CD14-positive monocyte (primary cell): ENCODE measurements at regions not wholly inside any gene's neighbourhood (a gene's known extent, or its start where the extent isn't known, plus 50 kb on each side); places are given as distances from the start of the nearest gene placed in this dataset.

ENCODE experiments used
- DNase-seq, 3 donors: peaks; one replicate each; pipeline ENCODE4 v3.0.0-alpha.2; 2011 to 2022
- H2AFZ ChIP-seq: 2 replicates; pipeline ENCODE4 v1.6.0; 2012; ENCODE audit warnings: mild to moderate bottlenecking, low read depth, low read length, inconsistent platforms; ENCODE audit not compliant: insufficient read depth, poor library complexity, severe bottlenecking
- H3K27ac ChIP-seq, 2 donors: 1 replicate in 1 of 2; 2 replicates in 1 of 2; pipeline ENCODE4 v1.5.1; 2012 to 2013; ENCODE audit warnings: low read length in 2 of 2, control low read depth in 1 of 2, inconsistent platforms in 1 of 2, low read depth in 1 of 2, mild to moderate bottlenecking in 1 of 2
- H3K27me3 ChIP-seq, 2 donors: one replicate each; pipeline versions ENCODE4 v1.6.0 to v1.6.1; 2011 to 2013; ENCODE audit warnings: low read length in 2 of 2; ENCODE audit not compliant: control insufficient read depth in 2 of 2, insufficient read depth in 2 of 2
- H3K36me3 ChIP-seq, 2 donors: replicated peaks in 1 of 2; 1 replicate in 1 of 2; 2 replicates in 1 of 2; pipeline versions ENCODE4 v1.5.1 to v1.6.1; 2012 to 2013; ENCODE audit warnings: low read length in 2 of 2, control low read depth in 1 of 2, inconsistent platforms in 1 of 2, mild to moderate bottlenecking in 1 of 2; ENCODE audit not compliant: insufficient read depth in 2 of 2, control insufficient read depth in 1 of 2
- H3K4me1 ChIP-seq, 2 donors: 1 replicate in 1 of 2; 2 replicates in 1 of 2; pipeline versions ENCODE4 v1.5.1 to v1.6.1; 2012 to 2013; ENCODE audit warnings: low read length in 2 of 2, control low read depth in 1 of 2, inconsistent platforms in 1 of 2, mild to moderate bottlenecking in 1 of 2, moderate library complexity in 1 of 2; ENCODE audit not compliant: insufficient read depth in 2 of 2, control insufficient read depth in 1 of 2
- H3K4me2 ChIP-seq: replicated peaks from 2 replicates; pipeline ENCODE3; 2012; ENCODE audit warnings: low read length, moderate library complexity, mild to moderate bottlenecking; ENCODE audit not compliant: poor library complexity, severe bottlenecking; ENCODE audit errors: extremely low read depth
- H3K4me3 ChIP-seq, 3 experiments: fragments of 200-600 bp in 1 of 3; sonication (generic) in 1 of 3; replicated peaks in 1 of 3; 1 replicate in 2 of 3; 2 replicates in 1 of 3; pipeline ENCODE4 v1.5.1; 2011 to 2013; ENCODE audit warnings: low read length in 3 of 3, mild to moderate bottlenecking in 3 of 3, control low read depth in 2 of 3, low read depth in 2 of 3, inconsistent platforms in 1 of 3, moderate library complexity in 1 of 3
- H3K79me2 ChIP-seq: 2 replicates; pipeline ENCODE4 v1.6.0; 2012; ENCODE audit warnings: mild to moderate bottlenecking, control low read depth, inconsistent platforms, low read length, moderate library complexity; ENCODE audit not compliant: insufficient read depth
- H3K9ac ChIP-seq: 2 replicates; pipeline ENCODE4 v1.6.0; 2017; ENCODE audit warnings: low read length, mild to moderate bottlenecking; ENCODE audit not compliant: insufficient read depth, poor library complexity, severe bottlenecking
- H3K9me3 ChIP-seq, 2 donors: replicated peaks in 1 of 2; 1 replicate in 1 of 2; 2 replicates in 1 of 2; pipeline versions ENCODE4 v1.5.1 to v1.6.1; 2012 to 2013; ENCODE audit warnings: low read length in 2 of 2, control low read depth in 1 of 2; ENCODE audit not compliant: control insufficient read depth in 1 of 2, insufficient read depth in 1 of 2
- H4K20me1 ChIP-seq: 2 replicates; pipeline ENCODE4 v1.6.0; 2012; ENCODE audit warnings: mild to moderate bottlenecking, low read length, control low read depth, moderate library complexity; ENCODE audit not compliant: insufficient read depth
- H3K27ac Mint-ChIP-seq, 7 donors: one replicate each; pipeline ENCODE4 v1.8.0; 2020; ENCODE audit warnings: mild to moderate bottlenecking in 7 of 7, mixed read lengths in 7 of 7, moderate library complexity in 6 of 7, inconsistent platforms in 2 of 7
- H3K27me3 Mint-ChIP-seq, 3 donors: one replicate each; pipeline ENCODE4 v1.8.0; 2021 to 2022; ENCODE audit warnings: low read depth in 3 of 3, mild to moderate bottlenecking in 3 of 3, mixed read lengths in 3 of 3, moderate library complexity in 3 of 3, inconsistent platforms in 1 of 3
- H3K36me3 Mint-ChIP-seq, 2 donors: one replicate each; pipeline ENCODE4 v1.8.0; 2020; ENCODE audit warnings: mixed read lengths in 2 of 2, inconsistent platforms in 1 of 2, mild to moderate bottlenecking in 1 of 2
- H3K4me1 Mint-ChIP-seq: one replicate; pipeline ENCODE4 v1.8.0; 2020; ENCODE audit warnings: mild to moderate bottlenecking, mixed read lengths
- H3K4me3 Mint-ChIP-seq, 2 donors: one replicate each; pipeline ENCODE4 v1.8.0; 2020; ENCODE audit warnings: mild to moderate bottlenecking in 2 of 2, mixed read lengths in 2 of 2, moderate library complexity in 1 of 2
- H3K9me3 Mint-ChIP-seq, 7 donors: one replicate each; pipeline ENCODE4 v1.8.0; 2020 to 2022; ENCODE audit warnings: mixed read lengths in 7 of 7, mild to moderate bottlenecking in 6 of 7, moderate library complexity in 6 of 7, inconsistent platforms in 2 of 7
- WGBS: methylation state at CpG from one replicate; pipeline ENCODE4 v1.1.5; 2013; ENCODE audit warnings: missing lambda C conversion rate; ENCODE audit not compliant: insufficient coverage; 5-methylcytosine and 5-hydroxymethylcytosine counted together
- intact Hi-C, 2 donors: fragments of 100-400 bp; cut with micrococcal nuclease; formaldehyde crosslinking; loops; one replicate each; pipeline versions ENCODE4 v1.15.0 to v1.15.1; 2023
- TF ChIP-seq, protein P1 (sequence below): fragments of 200-600 bp; IDR thresholded peaks from one replicate; pipeline ENCODE4 v1.8.0; 2022; ENCODE audit warnings: antibody characterized with exemption, mild to moderate bottlenecking

DNA sequence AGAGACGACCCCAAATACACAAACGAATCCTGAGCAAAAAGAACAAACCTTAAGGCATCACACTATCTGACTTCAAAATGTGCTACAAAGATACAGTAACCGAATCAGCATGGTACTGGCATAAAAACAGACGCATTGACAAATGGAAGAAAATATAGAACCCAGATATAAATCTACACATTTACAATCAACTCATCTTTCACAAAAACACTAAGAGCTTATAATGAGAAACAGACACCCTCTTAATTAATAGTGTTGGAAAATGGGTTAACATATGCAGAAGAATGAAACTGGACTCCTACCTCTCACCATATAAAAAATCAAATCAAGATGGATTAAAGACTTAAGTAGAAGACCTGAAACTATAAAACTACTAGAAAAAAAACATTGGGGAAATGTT, 130.3 kb upstream of the DCBLD2 start:
- Mint-ChIP-seq H3K4me1 (no peaks in the 10 kb centered on the region), H3K27ac (no peak overlapping the region), H3K36me3 (no peaks in the 10 kb centered on the region), H3K4me3 (no peak overlapping the region), H3K9me3 (peaks cover 2 to 9% (median 8%) of the 10 kb centered on the region in 7 donors), H3K27me3 (peaks cover 0 to 2% (median under 1%) of the 10 kb centered on the region in 3 donors)
- H3K4me3 ChIP-seq, result no peak overlapping the region
- no peak overlapping the region for H3K27ac ChIP-seq
- no peak overlapping the region for H2AFZ ChIP-seq
- TF ChIP-seq, protein P1, sequence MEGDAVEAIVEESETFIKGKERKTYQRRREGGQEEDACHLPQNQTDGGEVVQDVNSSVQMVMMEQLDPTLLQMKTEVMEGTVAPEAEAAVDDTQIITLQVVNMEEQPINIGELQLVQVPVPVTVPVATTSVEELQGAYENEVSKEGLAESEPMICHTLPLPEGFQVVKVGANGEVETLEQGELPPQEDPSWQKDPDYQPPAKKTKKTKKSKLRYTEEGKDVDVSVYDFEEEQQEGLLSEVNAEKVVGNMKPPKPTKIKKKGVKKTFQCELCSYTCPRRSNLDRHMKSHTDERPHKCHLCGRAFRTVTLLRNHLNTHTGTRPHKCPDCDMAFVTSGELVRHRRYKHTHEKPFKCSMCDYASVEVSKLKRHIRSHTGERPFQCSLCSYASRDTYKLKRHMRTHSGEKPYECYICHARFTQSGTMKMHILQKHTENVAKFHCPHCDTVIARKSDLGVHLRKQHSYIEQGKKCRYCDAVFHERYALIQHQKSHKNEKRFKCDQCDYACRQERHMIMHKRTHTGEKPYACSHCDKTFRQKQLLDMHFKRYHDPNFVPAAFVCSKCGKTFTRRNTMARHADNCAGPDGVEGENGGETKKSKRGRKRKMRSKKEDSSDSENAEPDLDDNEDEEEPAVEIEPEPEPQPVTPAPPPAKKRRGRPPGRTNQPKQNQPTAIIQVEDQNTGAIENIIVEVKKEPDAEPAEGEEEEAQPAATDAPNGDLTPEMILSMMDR, result no peak
- no peaks in the 10 kb centered on the region for H3K79me2 ChIP-seq
- no CpG with 5 or more reads among the region's 4 CpGs for WGBS
- H3K4me2 ChIP-seq, result no peak overlapping the region
- H3K27me3 ChIP-seq, result no peaks in the 10 kb centered on the region
- no peak overlapping the region for H3K9ac ChIP-seq
- H4K20me1 ChIP-seq, result no peaks in the 10 kb centered on the region
- intact Hi-C loops, result no loop called here
- DNase-seq, result no peak
- H3K36me3 ChIP-seq, result no peaks in the 10 kb centered on the region
- no peaks in the 10 kb centered on the region for H3K4me1 ChIP-seq
- H3K9me3 ChIP-seq, result peaks cover 0 to 8% of the 10 kb centered on the region in 2 donors

DNA sequence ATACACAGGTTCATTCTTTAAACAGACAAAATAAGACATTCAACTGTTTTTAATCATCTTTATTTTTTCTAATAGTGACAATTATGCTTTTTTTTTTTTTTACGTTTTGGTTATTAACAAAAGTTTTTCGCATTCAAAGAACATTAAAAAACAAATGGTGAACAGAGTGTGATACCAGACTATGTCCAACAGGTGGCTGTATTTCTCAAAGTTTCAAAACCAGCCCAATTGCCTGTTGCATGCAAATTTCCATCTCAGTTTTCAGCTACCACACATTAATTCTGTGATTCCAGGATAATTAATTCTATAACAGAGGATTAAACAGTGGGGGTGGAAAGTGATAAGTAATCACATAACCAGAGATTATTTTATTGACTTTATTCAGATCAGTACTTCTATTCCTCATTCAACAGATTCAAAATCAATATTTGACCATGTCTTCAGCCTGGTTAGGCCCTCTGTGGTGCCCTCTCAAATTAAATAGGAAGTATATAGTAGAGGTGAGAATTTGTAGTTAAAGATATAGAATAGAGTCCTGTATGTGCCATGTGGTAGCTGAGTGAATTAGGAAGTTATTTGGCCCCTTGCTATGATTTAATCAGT, 122.2 kb upstream of the DCBLD2 start:
- Mint-ChIP-seq H3K27me3 (no peaks in the 10 kb centered on the region), H3K36me3 (no peaks in the 10 kb centered on the region), H3K27ac (no peak overlapping the region), H3K9me3 (peaks cover 0 to 6% (median 2%) of the 10 kb centered on the region in 7 donors), H3K4me3 (no peak overlapping the region), H3K4me1 (no peaks in the 10 kb centered on the region)
- H3K36me3 ChIP-seq, result no peaks in the 10 kb centered on the region
- no peak overlapping the region for H3K4me2 ChIP-seq
- H3K4me1 ChIP-seq, result no peaks in the 10 kb centered on the region
- TF ChIP-seq, protein P1, result peak; percentile 66
- no peak overlapping the region for H3K9ac ChIP-seq
- intact Hi-C loops, result no loop called here
- no peaks in the 10 kb centered on the region for H4K20me1 ChIP-seq
- DNase-seq, result no peak
- no peaks in the 10 kb centered on the region for H3K27me3 ChIP-seq
- no CpG with 5 or more reads among the region's 2 CpGs for WGBS
- H2AFZ ChIP-seq, result no peak overlapping the region
- no peak overlapping the region for H3K27ac ChIP-seq
- no peaks in the 10 kb centered on the region for H3K79me2 ChIP-seq
- no peaks in the 10 kb centered on the region for H3K9me3 ChIP-seq
- no peak overlapping the region for H3K4me3 ChIP-seq
